ENCODE measurements at regions not wholly inside any gene's neighbourhood (a gene's known extent, or its start where the extent isn't known, plus 50 kb on each side); places are given as distances from the start of the nearest gene placed in this dataset.

DNA sequence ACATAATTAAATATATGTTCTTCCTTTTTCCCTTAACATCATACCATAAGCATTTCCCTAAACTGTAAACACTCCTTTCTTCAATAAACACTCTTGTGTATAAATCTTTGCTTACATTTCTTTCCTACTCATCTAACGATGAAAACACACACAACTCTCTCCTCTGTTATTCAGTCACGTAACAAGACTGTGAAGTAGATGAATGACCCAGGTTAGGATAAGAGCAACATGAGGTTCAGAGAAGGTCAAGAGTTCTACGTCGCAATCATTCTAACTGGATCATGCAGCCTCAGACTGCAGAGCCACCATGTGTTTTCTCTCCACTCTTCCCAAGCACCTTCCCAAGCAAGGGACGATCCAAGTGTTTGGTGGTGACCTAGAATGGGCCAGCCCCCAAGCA is 70.5 kb upstream of the SPTLC1 start:
- no peak for DNase-seq (ENCODE audit: low spot score)

DNA sequence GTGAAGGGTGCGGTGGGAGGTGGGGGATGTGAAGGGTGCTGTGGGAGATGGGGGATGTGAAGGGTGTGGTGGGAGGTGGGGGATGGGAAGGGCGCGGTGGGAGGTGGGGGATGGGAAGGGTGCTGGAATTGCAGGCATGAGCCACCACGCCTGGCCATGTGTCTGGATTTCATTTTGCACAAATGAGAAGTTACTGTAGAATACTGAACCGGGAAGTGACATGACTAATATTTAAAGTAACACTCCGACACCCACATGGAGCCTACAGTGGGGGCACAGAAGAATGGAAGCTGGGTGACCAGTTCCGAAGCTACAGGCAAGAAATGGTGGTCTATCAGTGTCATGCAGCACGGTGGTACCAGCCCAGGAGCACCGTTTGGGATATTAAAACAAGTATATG is 69.9 kb upstream of the SPTLC1 start:
- DNase-seq (ENCODE audit: low spot score) = no peak

DNA sequence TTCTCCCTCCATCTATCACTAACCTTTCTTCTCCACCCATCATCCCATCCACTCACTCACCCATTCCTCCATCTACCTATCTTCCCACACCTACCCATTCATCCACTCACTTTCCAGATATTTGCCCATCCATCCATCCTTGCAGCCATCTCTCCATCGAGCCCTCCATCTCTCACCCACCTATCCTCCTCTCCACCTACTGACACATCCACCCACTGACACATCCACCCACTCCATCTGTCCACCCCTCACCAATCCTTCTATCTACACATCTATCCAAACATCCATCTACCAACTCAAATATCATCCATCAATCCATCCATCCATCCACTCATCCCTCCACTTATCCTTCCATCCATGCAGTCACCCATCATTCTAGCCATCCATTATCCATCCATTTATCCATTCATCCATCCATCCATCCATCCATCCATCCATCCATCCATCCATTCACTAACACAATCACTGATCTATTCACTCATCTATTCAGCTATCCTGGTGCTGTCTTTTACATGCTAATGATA is 68.9 kb upstream of the SPTLC1 start:
- no peak for DNase-seq (ENCODE audit: low spot score)

DNA sequence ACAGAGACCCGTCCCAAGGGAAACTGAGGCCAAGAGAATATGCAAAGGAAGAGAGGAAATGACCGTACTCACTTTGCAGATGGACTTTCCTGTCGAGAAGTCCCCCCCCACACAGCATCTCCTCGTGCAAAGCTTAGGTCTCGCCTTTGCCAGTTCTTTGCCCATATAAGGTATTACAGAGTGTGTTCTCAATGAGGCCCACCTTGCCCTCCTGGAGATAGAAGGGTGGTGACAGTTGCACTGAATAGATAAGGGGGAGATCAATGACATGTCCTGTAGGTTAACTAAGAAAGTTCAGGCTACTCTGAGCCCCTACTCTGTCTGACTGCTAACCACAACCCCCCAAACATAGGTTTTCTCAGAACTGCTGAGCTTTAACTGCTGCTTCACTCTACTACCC is 68.2 kb upstream of the SPTLC1 start:
- no peak for DNase-seq (ENCODE audit: low spot score)

DNA sequence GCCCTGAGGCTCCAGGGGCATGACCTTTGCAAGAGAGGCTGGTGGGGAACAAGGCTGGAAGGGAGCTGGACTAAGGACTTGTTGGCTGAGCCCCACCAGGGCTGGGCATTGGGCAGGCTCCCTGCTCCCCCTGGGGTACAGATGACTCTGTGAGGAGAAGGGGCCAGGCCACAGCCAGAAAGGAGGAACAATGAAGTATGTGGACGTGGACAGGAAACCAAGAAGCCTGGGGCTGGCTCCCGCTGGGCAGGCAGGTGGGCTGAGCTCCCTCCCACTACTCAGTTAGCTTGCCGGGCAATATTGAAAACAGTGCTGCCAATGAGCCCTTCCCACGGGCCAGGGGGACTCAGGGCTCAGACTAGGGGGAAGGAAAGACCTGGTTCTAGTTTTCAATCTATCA is 66.1 kb upstream of the SPTLC1 start:
- no peak for DNase-seq (ENCODE audit: low spot score)

- peak; percentile 19 for DNase-seq (ENCODE audit: low spot score)
Observed at GRCh38 chr9:92180669-92181181, 65.5 kb upstream of the SPTLC1 start.

DNA sequence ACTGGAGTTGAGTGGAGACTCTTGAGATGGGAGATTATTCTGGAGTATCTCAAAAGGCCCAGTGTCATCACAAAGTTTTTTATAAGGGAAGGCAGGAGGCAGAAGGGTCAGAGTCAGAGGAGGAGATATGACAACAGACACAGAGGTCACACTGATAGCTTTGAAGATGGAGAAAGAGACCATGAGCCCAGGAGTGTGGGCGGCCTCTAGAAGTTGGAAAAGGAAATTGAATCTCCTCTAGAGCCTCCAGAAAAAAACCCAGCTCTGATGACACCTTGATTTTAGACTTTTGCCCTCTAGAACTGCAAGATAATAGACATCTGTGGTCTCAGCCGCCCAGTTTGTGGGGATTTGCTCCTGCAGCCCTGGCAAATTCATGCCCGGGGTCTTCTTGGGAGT is 64.8 kb upstream of the SPTLC1 start:
- DNase-seq (ENCODE audit: low spot score) = no peak

GRCh38 chr9:92179286-92180001 is 64.2 kb upstream of the SPTLC1 start:
- DNase-seq (ENCODE audit: low spot score) = no peak

DNA sequence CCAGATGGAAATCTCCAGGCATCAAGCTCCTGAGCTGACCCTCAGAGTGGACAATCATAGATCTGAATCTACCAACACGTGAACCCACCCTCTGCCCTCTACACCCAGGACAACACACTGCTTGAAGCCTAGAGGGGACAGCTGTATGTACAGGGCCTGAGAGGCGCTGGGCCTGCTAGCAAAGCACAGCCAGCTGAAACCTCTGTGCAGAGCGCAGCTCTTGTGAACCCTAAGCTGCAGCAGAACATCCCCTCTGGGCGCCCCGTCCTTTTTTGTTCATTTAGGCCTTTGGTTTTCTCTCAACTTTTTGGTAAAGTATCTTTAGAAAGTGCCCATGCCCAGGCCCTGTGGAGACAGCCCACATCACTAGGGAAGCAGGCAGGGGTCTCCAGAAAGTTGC is 62.4 kb upstream of the SPTLC1 start:
- no peak for DNase-seq (ENCODE audit: low spot score)

DNA sequence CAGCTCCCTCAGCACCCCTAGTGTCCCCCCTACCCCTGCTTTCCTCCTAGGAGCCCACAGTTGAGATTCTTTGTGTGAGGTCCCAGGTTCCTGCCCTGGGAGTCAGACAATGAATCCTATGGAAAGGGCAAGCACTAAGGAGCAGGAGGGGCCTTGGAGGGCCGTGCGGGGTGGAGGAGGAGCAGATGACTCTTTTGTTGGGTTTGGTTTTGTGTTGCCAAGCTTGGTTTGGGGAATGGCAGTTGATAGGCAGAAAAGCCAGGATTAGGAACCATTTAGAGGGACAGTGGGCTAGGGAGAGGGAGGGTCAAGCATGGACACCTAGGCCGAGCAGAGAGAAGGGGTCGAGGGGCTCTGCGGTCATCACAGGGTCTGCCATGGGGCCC is 61.6 kb upstream of the SPTLC1 start:
- DNase-seq (ENCODE audit: low spot score) = no peak

DNA sequence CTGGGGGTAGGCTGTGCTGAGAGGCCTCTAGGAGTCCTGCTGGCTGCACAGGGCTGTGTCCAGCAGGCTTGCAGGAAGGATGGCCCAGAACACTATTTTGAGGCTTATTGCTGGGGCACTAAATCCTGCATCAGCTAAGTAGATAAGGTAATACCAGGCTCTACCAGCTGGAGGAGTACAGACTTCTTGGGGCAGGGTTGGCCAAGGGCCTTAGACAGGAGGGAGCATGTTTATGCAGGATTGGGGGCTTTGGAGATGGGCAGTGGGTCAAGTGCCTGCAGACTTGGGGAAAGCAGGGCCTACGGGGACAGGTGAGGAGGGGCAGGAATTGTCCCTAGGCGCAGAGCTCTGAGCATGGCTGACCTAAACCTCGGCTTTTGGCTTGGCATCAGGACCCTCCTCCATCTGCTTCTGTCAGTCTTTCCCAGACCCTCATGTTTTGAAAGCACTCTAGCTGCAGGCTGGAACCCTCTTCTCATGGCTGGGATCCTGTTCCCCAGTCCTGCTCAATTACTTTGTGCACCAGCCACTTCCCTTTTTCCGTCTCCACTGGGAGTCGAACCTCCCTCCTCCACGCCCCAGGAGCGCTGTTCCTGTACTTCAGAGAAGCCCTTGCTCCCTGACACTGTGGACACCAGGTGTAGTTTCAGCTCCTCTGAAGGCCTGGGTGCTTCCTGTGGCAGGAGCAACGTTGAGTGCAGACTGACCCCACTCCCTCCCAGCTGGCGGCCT is 61.0 kb upstream of the SPTLC1 start:
- DNase-seq (ENCODE audit: low spot score) = no peak

GRCh38 chr9:92175441-92175840 is 60.2 kb upstream of the SPTLC1 start:
- DNase-seq (ENCODE audit: low spot score) = no peak

DNA sequence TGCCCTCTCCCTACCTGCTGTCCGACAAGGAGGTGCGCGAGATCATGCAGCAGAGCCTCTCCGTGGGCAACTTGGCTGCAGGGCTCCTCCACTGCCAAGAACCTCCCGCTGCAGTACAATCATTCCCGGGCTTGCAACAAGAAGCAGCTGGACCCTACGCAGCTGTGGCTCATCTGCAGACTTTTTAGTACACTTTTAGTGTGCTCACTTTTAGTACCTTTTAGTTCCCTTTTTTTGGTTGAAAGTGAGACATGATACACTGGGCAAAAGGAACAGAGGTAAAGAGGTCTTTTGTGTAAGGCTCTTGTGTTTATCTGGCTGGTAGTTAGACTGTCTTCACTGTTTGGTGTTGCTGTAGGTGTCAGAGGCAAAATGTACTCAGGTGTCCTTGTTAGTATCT is 58.1 kb upstream of the SPTLC1 start:
- DNase-seq (ENCODE audit: low spot score) = no peak

- no peak for DNase-seq (ENCODE audit: low spot score)
Observed at GRCh38 chr9:92171822-92172221, 56.6 kb upstream of the SPTLC1 start.

DNA sequence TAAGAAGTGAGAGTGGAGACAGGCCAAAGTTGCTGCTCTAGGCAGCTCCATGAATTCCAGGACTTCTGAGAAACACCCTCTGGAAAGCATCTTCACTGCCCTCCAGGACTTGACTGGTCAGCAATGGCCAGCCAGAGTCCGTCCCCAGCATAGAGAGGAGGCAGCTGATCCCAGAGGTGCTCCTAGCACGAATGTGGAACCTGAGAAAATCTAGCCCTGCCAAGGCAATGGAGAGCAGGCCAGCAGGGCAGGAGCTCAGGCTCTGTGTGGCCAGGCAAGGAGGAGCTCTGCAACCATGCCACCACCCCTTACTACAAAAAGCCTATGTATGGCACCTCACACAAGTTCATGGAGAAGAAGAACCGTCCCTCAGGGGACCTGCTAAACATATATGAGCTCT is 56.1 kb upstream of the SPTLC1 start:
- DNase-seq (ENCODE audit: low spot score) = no peak

GRCh38 chr9:92170848-92171247 is 55.6 kb upstream of the SPTLC1 start:
- DNase-seq (ENCODE audit: low spot score) = no peak

DNA sequence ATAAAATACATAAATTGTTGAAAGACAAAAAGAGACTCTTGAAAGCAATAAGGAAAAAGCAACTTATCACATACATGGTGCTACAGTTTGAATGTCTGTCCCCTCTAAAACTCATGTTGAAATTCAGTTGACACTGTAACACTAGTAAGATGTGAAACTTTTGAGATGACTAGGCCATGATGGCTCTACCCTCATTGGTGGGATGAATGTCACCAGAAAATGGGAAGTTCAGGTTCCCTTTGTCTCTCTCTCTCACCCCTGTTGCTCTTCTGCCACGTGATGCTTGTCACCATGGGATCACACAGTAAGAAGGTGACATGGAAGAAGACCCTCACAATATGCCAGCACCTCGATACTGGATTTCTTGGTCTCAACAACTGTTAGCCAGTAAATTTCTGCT is 50.3 kb upstream of the SPTLC1 start:
- DNase-seq (ENCODE audit: low spot score) = no peak

All from umbilical cord (tissue), 1 donor.